GM21423 (cell line): ENCODE measurements at regions not wholly inside any gene's neighbourhood (a gene's known extent, or its start where the extent isn't known, plus 50 kb on each side); places are given as distances from the start of the nearest gene placed in this dataset.
A peak's percentile ranks its signal among the peaks of the same experiment; 100 is the strongest.

Experiments used
- ATAC-seq: cut with Tn5 transposase; IDR thresholded peaks from one replicate; pipeline ENCODE4 v1.9.1; 2021; ENCODE audit warnings: mild to moderate bottlenecking, moderate library complexity; ENCODE audit not compliant: unreplicated experiment

GRCh38 chr3:117674321-117674720, 964.7 kb downstream of the TUSC7 start:
- ATAC-seq = no peak

- no peak for ATAC-seq
These were observed 972.0 kb downstream of the TUSC7 start for GRCh38 chr3:117681619-117682018.

GRCh38 chr3:117687096-117687495, 977.5 kb downstream of the TUSC7 start:
- no peak for ATAC-seq

GRCh38 chr3:117688583-117688982, 979.0 kb downstream of the TUSC7 start:
- ATAC-seq = no peak

GRCh38 chr3:117691526-117691925, 981.9 kb downstream of the TUSC7 start:
- ATAC-seq = no peak

- no peak for ATAC-seq
These were observed 982.9 kb downstream of the TUSC7 start for GRCh38 chr3:117692416-117692995.

- ATAC-seq = no peak
These were observed 985.7 kb downstream of the TUSC7 start for GRCh38 chr3:117695321-117695720.

GRCh38 chr3:117695871-117696645, 986.5 kb downstream of the TUSC7 start:
- ATAC-seq = no peak

GRCh38 chr3:117696851-117697407, 987.4 kb downstream of the TUSC7 start:
- ATAC-seq = no peak

GRCh38 chr3:117699058-117699457, 989.5 kb downstream of the TUSC7 start:
- no peak for ATAC-seq

GRCh38 chr3:117700573-117701360, 991.2 kb downstream of the TUSC7 start:
- ATAC-seq = no peak

GRCh38 chr3:117705011-117705410, 995.4 kb downstream of the TUSC7 start:
- no peak for ATAC-seq

GRCh38 chr3:117706037-117706436, 996.5 kb downstream of the TUSC7 start:
- no peak for ATAC-seq

- ATAC-seq = no peak
These were observed 997.2 kb downstream of the TUSC7 start for GRCh38 chr3:117706756-117707155.

GRCh38 chr3:117708601-117709000, 999.0 kb downstream of the TUSC7 start:
- ATAC-seq = no peak

GRCh38 chr3:117709108-117709507, 999.5 kb downstream of the TUSC7 start:
- ATAC-seq = no peak

- no peak for ATAC-seq
These were observed 1000.9 kb downstream of the TUSC7 start for GRCh38 chr3:117710501-117710900.

GRCh38 chr3:117719316-117719926, 1009.8 kb downstream of the TUSC7 start:
- peak; percentile 55 for ATAC-seq

- no peak for ATAC-seq
These were observed 1012.3 kb downstream of the TUSC7 start for GRCh38 chr3:117721866-117722265.

- ATAC-seq = no peak
These were observed 1013.3 kb downstream of the TUSC7 start for GRCh38 chr3:117722856-117723255.

GRCh38 chr3:117723825-117724224, 1014.2 kb downstream of the TUSC7 start:
- ATAC-seq = no peak
